GM19324 (cell line): ENCODE measurements at regions not wholly inside any gene's neighbourhood (a gene's known extent, or its start where the extent isn't known, plus 50 kb on each side); places are given as distances from the start of the nearest gene placed in this dataset.

Source experiments
- ATAC-seq: cut with Tn5 transposase; IDR thresholded peaks from one replicate; pipeline ENCODE4 v1.9.1; 2021; ENCODE audit warnings: mild to moderate bottlenecking, moderate library complexity; ENCODE audit not compliant: unreplicated experiment, low FRiP score

DNA sequence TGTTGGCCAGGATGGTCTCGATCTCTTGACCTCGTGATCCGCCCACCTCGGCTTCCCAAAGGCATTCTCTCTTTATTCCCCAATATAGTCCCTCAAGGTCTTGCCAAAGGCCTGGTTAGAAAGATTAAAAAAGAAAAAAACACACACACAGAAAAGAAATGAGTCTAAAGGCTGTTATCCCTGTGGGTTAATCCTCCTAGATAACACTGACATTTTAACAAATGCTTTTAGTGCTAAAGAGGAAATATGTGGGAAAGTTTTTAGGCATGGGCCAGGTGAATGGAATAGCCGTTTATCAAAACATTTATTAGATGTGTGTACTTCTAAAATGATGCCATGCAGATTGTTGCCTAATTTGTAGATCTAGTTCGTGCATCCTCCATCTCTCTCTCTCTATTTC, 261.6 kb upstream of the FN1 start:
- no peak for ATAC-seq

DNA sequence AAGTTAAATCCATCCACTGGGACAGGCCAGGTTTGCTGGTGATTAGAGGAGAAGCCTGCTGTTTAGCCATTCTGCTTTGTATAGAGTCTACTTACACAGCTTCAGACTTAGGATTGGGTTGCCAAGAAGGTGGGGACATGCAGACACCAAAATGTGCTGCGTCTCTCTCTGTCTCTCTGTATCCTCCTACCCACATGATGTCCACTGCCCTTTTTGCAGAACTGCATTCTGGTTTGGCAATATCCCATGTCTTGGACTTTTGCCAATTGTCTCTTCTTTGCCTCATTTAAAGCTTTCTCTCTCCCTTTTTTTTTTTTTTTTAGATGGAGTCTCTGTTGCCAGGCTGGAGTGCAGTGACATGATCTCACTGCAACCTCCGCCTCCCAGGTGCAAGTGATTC, 261.1 kb upstream of the FN1 start:
- ATAC-seq, result no peak

DNA sequence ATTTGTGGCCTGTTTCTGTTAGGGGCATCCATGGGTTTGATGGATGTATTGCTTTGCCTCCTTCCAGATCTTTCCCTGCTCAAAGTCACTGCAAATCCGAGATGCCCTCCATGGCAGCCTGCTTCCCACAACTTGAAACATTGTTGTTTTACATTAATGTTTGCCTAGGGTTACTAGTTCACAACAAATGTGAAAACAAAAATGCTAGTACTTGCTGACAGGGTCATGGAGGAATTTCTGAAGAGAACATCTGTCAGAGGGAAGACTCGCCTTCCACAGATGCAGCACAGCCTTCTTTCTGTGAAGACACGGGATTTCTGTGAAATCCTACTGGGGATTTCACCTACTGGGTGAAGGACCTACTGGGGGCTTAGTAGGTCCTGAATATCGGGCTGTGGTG, 260.0 kb upstream of the FN1 start:
- no peak for ATAC-seq

DNA sequence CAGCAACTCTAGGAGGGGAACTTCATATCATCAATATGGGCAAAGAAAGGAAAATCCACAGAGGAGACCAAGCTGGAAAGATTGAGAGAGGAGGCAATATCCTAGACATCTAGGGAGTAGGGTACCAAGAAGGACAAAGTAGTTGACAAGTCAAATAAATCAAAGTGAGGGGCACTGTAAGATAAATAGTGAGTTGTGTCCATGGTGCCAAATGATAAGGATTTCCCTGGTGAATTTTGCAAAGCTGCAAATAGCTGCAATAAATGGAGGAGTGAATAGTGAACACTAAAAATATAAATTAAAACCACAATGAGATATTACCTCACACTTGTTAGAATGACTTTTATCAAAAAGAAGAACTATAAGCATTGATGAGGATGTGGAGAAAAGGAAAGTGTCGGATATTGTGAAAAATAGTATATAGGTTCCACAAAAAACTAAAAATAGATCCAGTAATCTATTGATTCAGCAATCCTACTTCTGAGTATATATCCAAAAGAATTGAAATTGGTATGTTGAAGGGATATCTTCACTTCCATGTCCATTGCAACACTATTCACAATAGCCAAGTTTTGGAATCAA, 258.2 kb upstream of the FN1 start:
- no peak for ATAC-seq

DNA sequence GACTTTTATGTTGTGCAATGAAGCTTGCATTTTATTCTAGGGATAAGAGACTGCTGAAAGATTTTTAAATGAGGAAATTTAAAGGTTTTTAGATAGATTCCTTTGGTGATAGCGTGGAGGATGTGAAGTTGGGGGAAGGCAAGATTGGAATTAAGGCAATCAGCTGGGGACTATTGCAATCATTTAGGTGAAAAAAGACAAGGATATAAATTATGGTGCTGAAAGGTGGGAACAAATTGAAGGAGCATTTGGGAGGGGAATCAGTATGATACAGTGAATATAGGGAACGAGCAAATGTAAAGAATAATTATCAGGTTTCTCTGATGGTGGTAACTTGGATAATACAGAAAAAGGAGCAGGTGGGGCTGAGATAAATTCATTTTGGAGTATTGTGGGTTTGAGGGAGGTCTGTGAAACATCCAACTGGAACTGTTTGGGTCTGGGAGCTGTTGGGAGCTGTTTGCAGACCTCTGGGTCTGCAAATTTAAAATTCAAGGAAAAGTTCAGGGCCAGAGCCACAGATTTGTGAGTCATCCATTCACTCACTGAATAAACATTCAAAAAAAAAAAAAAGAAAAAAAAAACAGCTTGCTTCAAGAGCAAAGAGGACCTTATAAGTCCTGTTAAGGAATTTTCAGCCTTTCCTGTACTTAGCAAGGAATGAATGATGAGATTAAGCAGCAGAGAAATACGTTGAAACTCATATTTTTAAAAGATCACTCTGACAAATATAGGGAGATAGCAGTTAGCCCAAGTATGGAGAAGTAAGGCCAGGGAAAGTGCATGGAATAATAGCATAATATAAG, 257.5 kb upstream of the FN1 start:
- ATAC-seq, result no peak

DNA sequence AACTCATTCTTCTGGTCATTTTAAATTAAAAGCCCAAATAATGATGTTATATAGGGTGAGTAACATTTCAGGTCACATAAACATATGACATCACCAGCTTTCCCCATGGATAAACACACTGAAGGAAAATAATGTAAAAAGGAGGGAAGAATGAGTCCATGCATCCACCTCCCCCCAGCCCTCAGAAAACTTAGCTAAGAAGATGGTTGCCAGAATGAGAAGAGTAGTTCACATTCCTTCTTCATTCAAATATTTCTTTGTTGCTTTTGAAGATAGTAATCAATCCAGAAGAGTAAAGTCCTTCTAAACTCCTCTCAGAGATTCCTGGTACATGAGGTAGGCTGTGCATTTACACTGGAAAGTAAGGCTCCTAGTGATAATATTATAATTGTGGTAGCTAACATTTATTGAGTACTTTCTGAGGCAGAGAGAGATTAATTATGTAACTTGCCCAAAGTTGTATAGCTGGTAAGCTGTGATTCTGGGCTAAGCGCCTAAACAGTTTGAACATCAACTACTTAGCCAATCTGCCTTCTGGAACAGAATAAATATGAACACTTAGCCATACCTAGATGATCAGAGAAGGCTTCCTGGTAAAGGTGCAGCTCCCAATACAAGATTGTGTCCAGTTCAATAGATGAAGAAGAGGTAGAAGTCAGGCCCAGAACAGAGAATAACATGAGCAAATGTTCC, 256.7 kb upstream of the FN1 start:
- no peak for ATAC-seq

DNA sequence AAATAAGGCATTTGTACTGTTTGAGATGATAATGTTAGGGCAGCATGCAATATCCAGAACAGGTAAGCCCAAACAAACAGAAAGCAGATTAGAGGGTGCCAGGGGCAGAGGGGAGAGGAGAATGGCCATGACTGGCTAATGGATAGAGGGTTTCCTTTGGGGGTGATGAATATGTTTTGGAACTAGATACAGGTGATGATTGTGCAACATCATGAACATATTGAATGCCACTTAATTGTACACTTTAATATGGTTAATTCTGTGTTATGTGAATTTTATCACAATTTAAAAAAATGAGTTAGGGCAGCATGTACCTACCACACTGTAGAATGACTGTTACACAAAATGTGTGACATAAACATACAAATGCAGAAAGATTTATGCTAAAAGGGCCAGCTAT, 255.5 kb upstream of the FN1 start:
- ATAC-seq, result no peak

DNA sequence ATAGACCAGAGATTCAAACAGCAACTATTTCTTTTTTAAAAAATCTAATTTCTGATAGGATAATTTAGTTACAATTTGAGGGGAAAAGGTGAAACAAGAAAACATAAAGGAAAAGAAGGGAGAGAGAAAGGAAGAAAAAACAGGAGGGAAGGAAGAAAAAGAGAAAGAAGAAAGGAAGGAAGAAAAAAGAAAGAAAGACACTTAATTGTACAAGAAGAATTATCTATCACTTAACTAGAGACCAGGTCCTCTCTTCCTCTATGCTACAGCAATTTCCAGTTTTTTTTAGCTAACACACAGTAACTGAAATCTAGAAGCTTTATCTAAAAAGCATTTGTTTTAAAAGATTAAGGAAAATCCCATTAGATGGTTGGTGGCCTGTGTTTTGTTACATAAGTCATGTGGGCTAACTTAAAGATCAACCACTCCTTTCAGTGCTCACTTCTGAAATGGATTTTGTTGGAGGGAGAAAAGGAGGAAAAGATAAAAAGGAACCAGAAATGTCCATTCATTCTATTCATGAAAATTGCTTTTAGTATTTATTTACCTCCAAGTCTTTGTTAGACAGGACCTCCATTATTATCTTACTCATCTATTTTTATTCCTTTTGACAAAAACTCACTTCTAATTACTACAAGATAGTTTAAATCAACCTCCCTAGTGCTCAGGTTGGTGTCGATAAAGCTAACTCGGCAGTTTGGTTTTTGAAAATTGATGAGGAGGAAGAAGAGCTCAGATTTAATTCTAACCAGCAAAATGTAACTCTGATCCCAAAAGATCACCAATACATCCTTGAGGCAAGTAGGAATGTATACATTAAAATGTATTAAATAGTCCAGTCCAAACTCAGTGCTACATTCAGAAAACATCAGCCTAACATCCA, 251.5 kb upstream of the FN1 start:
- no peak for ATAC-seq

DNA sequence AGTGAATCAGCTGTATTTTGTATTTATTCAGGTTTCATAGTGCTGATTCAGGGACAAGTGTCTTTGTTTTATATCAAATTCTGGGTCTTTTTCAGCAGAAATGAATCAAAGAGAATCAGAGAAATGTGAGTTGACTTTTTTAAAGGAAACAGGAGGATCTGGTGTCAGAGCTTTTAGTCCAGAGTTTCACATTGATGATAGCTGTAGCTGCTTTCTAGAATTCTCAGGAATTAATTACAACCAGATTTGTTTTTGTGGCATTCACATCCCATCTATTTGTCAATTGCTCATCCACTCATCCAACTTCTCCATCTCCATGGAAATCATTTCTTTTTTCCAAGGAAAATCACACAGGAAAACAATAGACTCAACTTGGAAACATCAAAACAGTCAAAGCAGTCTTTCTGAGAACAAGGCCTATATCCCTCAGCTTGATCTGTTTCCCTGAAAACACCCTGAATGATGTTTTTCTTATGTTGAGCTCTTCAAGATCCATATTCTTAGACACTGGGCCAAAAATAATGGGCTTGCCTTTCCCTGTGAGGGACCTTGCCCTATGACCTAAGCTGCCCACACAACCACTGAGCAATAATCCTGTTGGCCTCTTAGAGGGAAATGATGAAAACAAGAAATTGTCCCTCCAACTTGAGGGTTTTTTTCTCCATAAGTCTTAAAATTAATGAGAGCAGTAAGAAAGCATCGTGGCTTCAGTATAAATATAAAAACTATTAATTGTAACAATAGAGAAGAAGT, 249.5 kb upstream of the FN1 start:
- ATAC-seq, result no peak

DNA sequence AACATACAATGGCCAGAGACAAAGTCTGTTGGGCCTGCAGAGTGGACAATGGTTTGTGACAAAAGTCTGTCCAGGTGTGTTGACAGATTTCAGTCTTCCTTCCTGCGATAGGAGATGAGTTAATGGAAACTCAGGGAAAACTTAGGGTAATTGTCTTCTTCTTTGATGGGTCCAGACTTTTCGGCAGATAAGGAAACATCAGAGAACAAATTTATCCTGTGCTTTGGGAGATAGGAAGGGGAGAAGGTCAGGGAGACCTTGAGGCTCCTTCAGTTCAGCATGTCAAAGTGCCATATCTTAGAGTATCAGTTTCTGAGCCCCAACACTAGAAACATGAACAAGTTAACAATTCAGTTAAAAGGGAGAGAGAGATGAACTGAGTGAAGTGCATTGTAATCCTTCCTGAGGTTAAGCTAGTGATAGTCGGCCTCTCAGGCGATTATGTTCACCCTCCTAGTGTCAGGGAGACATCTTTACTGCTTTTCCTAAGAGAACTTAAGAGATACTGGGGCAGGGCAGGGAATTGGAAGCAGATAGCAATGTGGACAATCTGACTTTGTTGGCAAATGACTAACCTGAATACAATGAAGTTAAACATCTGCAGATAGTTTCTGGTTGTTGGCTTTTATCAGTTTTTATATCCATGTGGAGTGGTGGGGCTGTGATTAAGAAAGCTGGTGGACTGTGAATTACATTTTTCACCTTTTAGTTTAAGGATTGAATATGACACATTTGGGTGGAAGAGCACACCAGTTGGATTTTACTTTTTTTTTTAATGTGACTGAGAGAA, 248.8 kb upstream of the FN1 start:
- no peak for ATAC-seq

DNA sequence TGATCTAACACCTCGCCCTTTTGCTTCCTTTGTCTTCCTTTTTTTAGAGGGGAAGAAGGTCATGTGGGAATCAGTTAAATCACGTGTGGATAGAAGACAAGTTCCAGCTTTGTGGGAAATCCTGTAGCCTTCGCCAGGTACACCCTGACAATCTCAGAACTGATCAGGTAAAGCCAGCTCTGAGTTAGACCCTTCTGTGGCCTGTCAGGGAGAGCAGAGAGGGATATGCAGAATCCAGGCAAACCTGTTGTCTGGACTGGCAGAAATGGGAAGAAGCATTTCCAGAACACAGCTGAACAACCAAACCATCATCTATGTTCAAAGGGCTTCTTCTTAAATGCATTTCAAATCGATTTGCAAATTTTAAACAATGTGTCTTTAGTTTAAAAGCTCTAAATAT, 247.4 kb upstream of the FN1 start:
- no peak for ATAC-seq

DNA sequence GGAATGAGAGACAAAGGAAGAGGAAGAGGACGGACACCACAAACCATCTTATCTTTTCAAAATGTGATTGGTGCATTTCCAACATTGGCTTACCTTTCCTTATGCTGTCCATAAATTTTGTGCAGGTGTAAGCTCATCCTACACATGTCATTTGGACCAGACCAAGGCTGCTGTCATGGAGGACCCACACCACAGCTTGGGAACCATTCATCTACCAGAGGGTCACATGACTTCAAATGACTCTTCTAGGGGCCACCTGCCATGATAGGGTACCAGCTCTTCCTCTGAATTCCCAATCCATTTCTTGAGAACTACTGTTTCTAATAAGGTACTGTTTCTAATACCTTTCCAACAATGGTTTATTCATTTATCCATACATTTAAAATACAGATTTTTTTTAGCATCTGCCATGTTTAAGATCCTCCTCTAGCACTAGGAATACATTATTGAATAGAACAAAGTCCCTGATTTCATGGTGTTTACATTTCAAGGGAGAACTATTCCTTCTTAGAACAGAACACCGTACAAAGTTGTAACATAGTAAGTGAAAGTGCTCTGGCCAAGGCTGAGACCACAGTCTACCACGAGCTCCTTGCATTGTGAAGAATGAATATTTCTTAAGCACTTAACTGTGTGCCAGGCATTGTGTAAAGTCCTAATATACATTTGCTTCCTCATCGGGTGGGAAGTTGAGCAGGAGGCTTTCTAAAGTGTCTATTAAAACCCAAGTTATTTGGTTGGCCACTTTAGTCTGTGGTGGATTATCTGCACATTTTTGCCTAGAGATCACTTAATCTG, 246.1 kb upstream of the FN1 start:
- no peak for ATAC-seq

DNA sequence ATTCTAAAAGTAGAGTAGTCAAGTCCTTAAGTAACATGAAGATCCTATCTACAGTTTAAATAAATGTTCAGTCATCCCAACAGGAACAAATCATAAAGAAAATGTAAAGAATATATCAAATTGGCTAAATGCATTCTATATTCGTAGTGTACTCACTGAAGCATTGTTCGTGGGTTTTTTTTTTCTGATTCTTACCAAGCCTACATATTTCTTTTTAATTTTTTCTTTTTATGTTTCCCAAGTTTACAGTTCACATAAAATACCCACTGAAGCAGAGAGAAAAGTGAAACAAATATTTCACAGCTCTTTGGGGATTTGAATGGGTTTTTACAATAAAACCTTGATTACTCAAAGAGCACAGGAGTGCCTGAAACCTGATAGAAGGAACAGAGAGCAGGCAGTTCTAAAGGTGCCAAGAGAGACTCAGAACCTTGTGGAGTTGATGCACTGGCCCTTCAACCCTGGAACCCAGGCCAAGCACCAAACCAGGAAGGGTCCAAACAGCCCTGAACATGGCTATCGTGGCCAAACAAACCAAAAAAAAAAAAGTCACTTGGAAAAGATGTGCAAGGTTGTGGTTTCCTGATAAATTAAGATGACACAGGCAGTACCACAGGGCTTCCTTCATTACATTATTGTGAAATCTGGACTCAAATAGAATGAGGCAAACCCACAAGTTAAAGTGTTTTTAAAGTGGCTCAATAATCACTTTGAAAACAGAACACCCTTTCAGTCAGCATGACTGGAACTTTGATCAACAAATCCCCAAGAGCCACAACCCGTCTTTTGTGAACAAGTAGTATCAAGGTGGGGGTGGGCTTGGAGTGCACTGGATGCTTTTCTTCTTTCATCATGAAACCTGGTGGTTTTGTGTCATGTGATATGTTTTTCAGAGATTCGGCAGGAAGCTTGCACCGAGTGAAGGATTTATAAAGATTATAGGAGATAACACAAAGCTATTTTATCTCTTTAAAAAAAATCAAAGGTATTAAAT, 245.0 kb upstream of the FN1 start:
- ATAC-seq, result peak; percentile 79

DNA sequence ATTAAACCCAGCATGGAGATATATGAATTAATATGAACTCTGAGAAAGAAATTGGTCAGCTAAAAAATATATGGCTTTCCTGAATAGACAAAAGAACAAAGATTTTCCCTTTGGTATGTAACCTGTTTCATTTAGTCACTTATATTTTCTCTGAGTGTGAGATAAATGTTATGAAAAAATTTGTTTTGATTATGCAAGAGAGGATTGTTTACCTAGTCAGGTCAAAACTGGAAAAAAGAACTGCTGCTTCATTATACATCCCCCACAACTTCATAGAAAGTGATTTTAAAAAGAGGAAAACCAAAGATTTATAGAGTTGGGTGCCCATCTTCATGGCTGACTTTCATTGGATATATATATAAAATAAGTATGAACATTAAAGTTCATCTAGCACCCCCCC, 242.2 kb upstream of the FN1 start:
- ATAC-seq, result no peak

DNA sequence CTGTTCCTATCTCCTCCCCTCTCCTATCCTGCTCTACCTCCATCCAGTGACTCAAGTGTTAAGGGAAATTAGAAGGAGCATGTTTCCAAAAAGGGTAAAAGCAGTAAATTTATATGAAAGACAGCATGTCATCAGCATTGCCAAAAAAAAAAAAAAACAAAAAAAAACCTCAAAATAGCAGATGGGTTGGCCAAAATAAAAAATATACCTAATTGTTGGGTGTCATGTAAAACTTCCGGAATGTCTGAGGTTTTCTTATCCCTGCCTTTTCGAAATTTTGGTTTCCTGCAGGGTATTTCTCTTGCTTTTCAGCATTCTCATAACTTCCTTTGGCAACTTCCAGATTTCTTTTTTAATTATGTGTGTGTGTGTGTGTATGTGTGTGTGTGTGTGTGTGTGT, 241.6 kb upstream of the FN1 start:
- no peak for ATAC-seq

DNA sequence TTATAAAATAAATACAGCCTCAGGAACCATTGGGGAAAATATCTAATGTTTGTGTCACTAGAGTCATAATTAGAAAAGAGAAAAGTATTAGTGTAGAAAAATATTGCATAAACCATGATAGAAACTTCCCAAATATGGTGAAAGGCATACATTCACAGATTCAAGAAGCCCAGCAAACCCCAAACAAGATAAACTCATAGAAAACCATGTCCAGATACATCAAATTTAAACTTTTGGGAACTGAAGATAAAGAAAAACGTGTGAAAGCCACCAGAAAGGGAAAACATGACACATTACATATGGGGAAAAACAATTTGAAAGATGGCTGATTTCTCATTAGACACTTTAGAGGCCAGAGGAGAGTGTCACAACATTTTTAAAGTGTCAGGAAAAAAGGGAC, 236.5 kb upstream of the FN1 start:
- ATAC-seq, result no peak

DNA sequence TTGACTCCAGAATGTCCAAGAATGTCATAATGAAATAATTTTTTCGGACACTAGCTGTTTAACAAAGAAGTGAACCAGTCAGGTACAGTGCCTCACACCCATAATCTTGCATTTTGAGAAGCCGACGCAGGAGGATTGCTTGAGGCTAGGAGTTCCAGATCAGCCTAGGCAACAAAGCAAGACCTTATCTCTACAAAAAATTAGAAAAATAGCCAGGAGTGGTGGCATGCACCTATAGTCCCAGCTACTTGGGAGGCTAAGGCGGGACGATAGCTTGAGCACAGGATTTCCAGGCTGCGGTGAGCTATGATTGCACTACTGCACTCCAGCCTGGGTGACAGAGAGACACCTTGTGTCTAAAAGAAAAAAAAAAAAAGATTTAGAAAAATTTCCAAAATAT, 235.8 kb upstream of the FN1 start:
- ATAC-seq, result no peak
